Esophagus squamous epithelium (tissue), 5 donors: ENCODE measurements at regions not wholly inside any gene's neighbourhood (a gene's known extent, or its start where the extent isn't known, plus 50 kb on each side); places are given as distances from the start of the nearest gene placed in this dataset.

Source experiments
- DNase-seq: peaks from one replicate; lab custom pipeline; 2025; lab: John Stamatoyannopoulos, UW
- H3K27ac ChIP-seq, 4 donors: fragments of 200-600 bp; sonication (generic); one replicate each; pipeline ENCODE4 v1.5.1; 2016 to 2019; ENCODE audit warnings: mild to moderate bottlenecking in 1 of 4
- H3K27me3 ChIP-seq, 4 donors: fragments of 200-600 bp; sonication (generic); 1 replicate in 3 of 4; 2 replicates in 1 of 4; pipeline versions ENCODE4 v1.5.1 to v1.6.0; 2017 to 2021; ENCODE audit warnings: antibody characterized with exemption in 1 of 4
- H3K36me3 ChIP-seq, 3 donors: fragments of 200-600 bp; sonication (generic); one replicate each; pipeline ENCODE4 v1.5.1; 2016 to 2019
- H3K4me1 ChIP-seq, 3 donors: fragments of 200-600 bp; sonication (generic); one replicate each; pipeline ENCODE4 v1.5.1; 2017 to 2019
- H3K4me3 ChIP-seq, 4 donors: fragments of 200-600 bp; sonication (generic); 1 replicate in 3 of 4; 2 replicates in 1 of 4; pipeline ENCODE4 v1.5.1; 2016 to 2019; ENCODE audit warnings: mild to moderate bottlenecking in 2 of 4, moderate library complexity in 1 of 4
- H3K9me3 ChIP-seq, 3 donors: fragments of 200-600 bp; sonication (generic); one replicate each; pipeline ENCODE4 v1.5.1; 2016 to 2019
- CTCF ChIP-seq, 6 experiments: fragments of 450-650 bp in 4 of 6; fragments of 200-600 bp in 2 of 6; sonication (generic) in 2 of 6; IDR thresholded peaks; one replicate each; pipeline ENCODE4 v1.5.1; 2016 to 2019; ENCODE audit warnings: antibody characterized with exemption in 6 of 6, mild to moderate bottlenecking in 4 of 6, moderate library complexity in 4 of 6
- POLR2A ChIP-seq, 4 donors: fragments of 450-650 bp; IDR thresholded peaks; one replicate each; pipeline ENCODE4 v1.6.1; 2017; ENCODE audit warnings: antibody characterized with exemption in 4 of 4, mild to moderate bottlenecking in 4 of 4, moderate library complexity in 3 of 4
- WGBS, 2 donors: methylation state at CpG; one replicate each; pipeline ENCODE4 v1.1.5; 2018; 5-methylcytosine and 5-hydroxymethylcytosine counted together
- intact Hi-C: fragments of 100-400 bp; cut with DNase I; formaldehyde crosslinking; loops from one replicate; pipeline ENCODE4 v1.15.0; 2022
- donor health status: DM: yes; HTN: yes; CAD: no.

GRCh38 chr18:28711096-28711495 lies 534.2 kb upstream of the CDH2 start:
- no peak for DNase-seq
- no peak for TF ChIP-seq CTCF (IDR thresholded peaks at IDR 0.05)
- TF ChIP-seq POLR2A (IDR thresholded peaks at IDR 0.05), result no peak
- Histone ChIP-seq H3K27ac (no peak overlapping the region), H3K4me3 (no peak overlapping the region), H3K9me3 (no peaks in the 10 kb centered on the region), H3K27me3 (no peaks in the 10 kb centered on the region), H3K4me1 (no peaks in the 10 kb centered on the region), H3K36me3 (no peaks in the 10 kb centered on the region)
- intact Hi-C loops, result no loop called here
- WGBS, 2 donors, result 69 to 73% methylated on average over 1 of the region's 1 CpG

- Histone ChIP-seq H3K9me3 (no peaks in the 10 kb centered on the region), H3K27ac (no peak overlapping the region), H3K36me3 (no peaks in the 10 kb centered on the region), H3K4me1 (no peaks in the 10 kb centered on the region), H3K4me3 (no peak overlapping the region), H3K27me3 (no peaks in the 10 kb centered on the region)
- intact Hi-C loops, result loop anchor here (10.0 kb wide), 1 partner anchor 58 kb away; no protein-coding TSS in a partner anchor
- DNase-seq, result no peak
- WGBS, 2 donors, result 66 to 70% methylated on average over 3 to 4 of the region's 4 CpGs
- TF ChIP-seq CTCF (IDR thresholded peaks at IDR 0.05) (no peak), POLR2A (IDR thresholded peaks at IDR 0.05) (no peak)
Measured at GRCh38 chr18:28707006-28707405, 530.1 kb upstream of the CDH2 start.

GRCh38 chr18:28706397-28706796 lies 529.5 kb upstream of the CDH2 start:
- Histone ChIP-seq H3K4me3 (no peak overlapping the region), H3K9me3 (no peaks in the 10 kb centered on the region), H3K36me3 (no peaks in the 10 kb centered on the region), H3K27me3 (no peaks in the 10 kb centered on the region), H3K4me1 (no peaks in the 10 kb centered on the region), H3K27ac (no peak overlapping the region)
- intact Hi-C loops, result loop anchor here (10.0 kb wide), 1 partner anchor 58 kb away; no protein-coding TSS in a partner anchor
- DNase-seq, result no peak
- WGBS, 2 donors, result 62 to 79% methylated on average over 4 of the region's 4 CpGs
- TF ChIP-seq POLR2A (IDR thresholded peaks at IDR 0.05), result no peak
- no peak for TF ChIP-seq CTCF (IDR thresholded peaks at IDR 0.05)

GRCh38 chr18:28705482-28705881 lies 528.6 kb upstream of the CDH2 start:
- no peak overlapping the region for H3K27ac ChIP-seq
- no peaks in the 10 kb centered on the region for H3K9me3 ChIP-seq
- no peaks in the 10 kb centered on the region for H3K4me1 ChIP-seq
- 45 to 55% methylated on average over 1 of the region's 1 CpG for WGBS, 2 donors
- no peak overlapping the region for H3K4me3 ChIP-seq
- intact Hi-C loops, result loop anchor here (10.0 kb wide), 1 partner anchor 59 kb away; no protein-coding TSS in a partner anchor
- H3K27me3 ChIP-seq, result no peaks in the 10 kb centered on the region
- DNase-seq, result no peak
- no peak for TF ChIP-seq CTCF (IDR thresholded peaks at IDR 0.05)
- TF ChIP-seq POLR2A (IDR thresholded peaks at IDR 0.05), result no peak
- no peaks in the 10 kb centered on the region for H3K36me3 ChIP-seq

- no peaks in the 10 kb centered on the region for H3K27me3 ChIP-seq
- WGBS, 2 donors, result 85 to 89% methylated on average over 1 of the region's 1 CpG
- TF ChIP-seq CTCF (IDR thresholded peaks at IDR 0.05) (no peak), POLR2A (IDR thresholded peaks at IDR 0.05) (no peak)
- intact Hi-C loops, result no loop called here
- H3K27ac ChIP-seq, result no peak overlapping the region
- no peaks in the 10 kb centered on the region for H3K36me3 ChIP-seq
- H3K4me1 ChIP-seq, result no peaks in the 10 kb centered on the region
- H3K4me3 ChIP-seq, result no peak overlapping the region
- DNase-seq, result no peak
- no peaks in the 10 kb centered on the region for H3K9me3 ChIP-seq
Measured at GRCh38 chr18:28692337-28692736, 515.4 kb upstream of the CDH2 start.
